ENCODE measurements at regions not wholly inside any gene's neighbourhood (a gene's known extent, or its start where the extent isn't known, plus 50 kb on each side); places are given as distances from the start of the nearest gene placed in this dataset.
"Not testable (repeated sequence)": the region's sequence is repeated elsewhere in the genome, so short reads cannot be mapped to it uniquely, and the experiment has no call there.

DNA sequence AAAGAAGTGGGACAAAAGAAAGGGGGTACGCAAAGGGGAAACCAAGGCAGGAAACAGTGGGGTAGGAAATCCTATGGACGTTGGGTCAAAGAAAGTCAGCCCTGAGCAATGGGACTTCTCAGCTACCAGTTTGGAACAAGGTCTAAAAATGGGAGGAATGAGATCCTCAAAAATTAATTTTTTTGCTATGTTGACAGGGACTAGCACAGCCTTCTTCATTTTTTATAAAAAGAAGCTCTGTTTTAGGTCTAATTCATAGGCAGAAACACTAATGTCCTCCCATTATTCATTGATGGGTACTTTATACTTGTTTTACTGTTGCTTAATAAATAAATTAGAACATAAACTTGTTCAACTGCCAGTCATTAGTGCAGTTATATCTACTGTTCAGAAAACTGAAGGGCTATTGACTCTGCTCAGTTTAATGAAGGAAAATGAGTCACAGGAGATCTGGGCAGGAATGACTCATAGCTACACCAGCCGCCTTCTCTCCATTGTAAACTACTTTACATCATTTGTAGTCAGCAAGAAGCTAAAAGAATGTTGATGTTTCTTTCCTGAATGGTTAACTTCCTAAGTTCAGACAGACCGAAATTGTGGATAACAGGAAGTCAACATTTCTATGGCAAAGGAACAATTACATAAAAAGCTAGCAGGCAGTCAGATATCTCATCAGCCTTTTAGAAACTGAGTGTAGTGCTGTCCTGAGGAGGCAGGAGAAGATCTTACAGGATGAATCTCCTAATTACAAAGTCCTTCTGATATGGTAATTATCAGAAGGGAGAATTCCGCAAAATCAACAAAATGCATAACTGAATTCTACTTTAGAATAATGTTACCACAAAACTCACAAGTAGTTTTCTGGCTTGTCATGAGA, 356.4 kb upstream of the PKN2 start:
- no peak for DNase-seq

DNA sequence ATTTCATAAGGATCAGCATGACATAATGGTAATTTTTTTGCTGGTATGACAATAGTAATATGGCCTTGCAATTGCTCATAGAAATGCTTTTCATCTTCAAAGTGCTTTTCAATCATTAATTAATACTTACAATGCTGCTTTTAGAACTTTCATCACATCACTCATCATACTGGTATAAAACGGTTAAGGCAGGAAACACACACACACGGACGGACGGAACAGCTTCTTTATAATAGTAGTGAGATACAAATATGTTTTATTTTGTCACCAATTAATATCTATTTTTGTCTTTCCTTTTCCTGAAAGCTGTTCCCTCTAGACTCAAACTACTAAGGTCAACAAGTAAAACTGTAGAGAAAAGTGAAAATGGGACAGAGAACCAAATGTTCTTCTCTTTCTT, 353.9 kb upstream of the PKN2 start:
- DNase-seq = no peak

DNA sequence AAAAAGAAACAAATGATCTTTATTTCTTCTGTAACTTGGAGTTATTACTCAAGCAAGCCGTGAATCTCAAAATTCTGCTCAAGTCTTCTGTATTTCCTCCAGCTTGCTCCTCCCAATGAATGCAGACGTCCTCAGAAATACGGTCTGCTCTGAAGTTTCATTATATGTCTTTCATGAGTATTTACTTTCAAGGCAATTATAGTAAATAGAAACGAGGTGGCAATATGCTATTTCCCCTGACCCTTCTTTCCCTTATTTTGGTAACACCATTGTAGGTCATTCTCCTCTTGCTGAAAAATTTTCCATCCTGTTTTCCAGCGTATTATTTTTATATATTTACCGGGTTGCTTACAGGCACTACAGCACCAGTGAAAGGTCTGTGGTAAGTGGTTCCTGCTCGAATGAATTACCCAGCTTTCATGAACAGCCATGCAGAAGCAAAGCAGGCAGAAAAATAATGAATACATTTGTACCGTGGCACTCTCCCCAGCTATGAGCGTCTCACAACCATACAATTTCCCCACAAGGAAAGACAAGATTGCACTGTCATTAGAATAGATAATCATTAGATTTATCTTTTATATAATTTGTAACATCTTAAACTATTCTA, 350.9 kb upstream of the PKN2 start:
- DNase-seq = no peak

DNA sequence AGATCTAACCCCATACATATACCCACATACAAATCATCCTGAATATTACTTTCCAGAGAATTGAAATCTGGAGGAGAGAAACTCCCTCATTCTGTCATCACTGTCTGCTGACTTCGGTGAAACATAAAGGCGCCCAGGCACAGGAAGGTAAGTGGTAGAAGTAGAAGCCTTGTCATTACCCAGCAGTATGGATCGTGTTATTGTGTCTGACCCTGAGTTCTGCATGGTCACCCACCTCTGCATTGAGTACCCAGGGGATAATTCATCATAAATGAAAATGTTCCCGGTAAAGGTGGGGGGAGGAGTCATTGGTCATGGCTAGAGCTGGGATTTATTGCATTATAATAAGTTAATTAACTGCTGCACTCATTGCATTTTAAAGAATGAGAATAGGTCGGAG, 342.6 kb upstream of the PKN2 start:
- DNase-seq = no peak

DNA sequence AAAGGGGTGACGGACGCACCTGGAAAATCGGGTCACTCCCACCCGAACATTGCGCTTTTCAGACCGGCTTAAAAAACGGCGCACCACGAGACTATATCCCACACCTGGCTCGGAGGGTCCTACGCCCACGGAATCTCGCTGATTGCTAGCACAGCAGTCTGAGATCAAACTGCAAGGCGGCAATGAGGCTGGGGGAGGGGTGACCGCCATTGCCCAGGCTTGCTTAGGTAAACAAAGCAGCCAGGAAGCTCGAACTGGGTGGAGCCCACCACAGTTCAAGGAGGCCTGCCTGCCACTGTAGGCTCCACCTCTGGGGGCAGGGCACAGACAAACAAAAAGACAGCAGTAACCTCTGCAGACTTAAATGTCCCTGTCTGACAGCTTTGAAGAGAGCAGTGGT, 342.0 kb upstream of the PKN2 start:
- not testable (repeated sequence) for DNase-seq

DNA sequence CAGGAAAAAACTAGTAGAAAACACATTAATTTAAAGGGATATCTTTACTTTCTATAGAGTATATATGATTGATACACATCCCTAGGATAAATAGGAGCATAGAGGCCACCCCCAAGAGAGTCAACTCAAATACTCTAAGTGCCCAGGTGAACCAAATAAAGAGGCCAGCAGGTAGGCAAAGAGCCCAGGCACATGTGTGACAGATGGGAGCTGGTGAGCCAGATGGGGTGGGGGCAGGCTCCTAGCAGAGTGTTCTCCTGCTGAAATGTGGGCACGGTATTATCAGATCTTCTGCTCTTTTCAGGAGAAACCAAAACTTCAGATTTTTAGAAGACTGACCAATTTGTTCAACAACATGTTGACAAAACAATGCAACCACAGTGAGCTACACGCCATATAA, 333.4 kb upstream of the PKN2 start:
- DNase-seq = no peak

DNA sequence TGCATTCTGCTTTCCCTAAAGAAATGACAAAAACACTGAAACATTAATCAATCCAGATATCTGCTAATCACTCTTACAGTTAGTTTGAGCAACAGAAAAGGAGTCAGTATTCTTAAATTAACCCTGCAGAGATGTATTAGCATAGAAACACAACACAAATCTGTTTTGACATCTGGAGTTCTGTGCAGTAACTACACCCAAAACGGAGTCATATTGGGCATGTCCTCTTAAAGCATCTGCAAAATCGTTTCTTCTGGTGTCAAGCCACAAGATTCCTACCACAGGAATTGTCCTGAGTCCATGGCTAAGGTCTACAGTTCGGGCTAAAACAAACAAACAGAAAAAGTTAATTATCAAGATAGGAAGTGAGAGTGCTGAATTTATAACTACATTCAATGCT, 332.1 kb upstream of the PKN2 start:
- DNase-seq = no peak

DNA sequence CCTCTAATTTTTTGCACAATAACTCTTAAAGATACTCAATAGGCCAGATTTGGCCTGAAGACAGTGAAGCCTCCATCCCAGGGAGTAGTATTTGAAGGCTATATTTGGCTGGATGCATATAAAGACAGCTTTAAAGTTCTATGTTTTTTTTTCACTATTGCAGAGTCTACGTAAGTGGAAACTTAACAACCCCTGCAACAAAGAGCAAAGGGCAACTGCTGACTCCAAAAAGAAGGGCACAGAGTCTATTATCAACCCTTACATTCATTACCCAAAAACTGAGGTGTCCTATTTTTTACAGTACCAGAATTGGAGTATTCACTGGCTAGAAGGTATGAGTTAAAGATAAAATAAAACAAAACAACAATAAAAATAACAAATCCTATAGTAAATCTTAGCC, 329.8 kb upstream of the PKN2 start:
- DNase-seq = no peak

DNA sequence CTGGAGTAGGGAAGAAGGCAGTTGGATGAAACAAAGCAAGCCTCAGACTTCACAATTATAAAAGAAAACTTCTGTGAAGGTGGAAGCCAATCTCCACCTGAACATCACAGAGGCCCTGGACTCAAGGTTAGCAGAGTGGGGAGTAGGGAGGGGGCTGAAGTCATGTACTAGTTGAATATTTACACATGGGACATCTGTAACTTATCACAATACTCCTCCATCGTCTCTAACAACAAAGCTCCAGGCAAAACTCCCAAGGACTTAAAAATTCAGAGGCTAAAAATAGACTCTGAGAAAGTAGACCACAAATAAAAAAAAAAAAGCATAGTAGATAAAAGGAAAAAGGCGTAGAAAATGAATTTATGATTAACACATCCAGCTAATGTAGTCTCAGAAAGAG, 326.3 kb upstream of the PKN2 start:
- no peak for DNase-seq

DNA sequence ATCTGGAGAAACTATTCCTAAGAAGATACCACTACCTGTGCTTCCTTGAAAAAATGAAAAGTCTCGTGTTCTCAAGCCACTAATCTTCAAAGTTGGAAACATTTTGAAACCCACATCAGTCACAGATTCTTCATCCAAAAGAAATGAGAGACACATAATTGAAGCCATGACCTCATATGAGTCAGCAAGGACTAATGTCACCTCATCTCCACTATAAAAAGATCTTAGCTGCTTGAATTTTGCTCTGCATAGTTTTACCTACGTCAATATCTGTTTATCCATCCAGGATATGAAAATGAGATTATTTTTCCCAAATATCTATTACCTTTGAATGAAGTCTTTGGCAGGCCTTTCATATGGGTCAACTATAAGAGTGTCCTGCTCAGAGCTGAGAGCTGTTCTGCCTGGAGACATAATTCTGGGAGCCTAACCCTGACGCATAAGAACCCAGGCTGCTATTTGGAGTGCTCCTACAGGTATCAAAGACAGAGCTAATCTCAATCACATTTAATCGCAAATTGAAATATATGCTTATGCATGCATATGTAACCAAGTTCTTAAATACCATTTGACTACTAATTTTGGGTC, 312.5 kb upstream of the PKN2 start:
- DNase-seq = no peak

DNA sequence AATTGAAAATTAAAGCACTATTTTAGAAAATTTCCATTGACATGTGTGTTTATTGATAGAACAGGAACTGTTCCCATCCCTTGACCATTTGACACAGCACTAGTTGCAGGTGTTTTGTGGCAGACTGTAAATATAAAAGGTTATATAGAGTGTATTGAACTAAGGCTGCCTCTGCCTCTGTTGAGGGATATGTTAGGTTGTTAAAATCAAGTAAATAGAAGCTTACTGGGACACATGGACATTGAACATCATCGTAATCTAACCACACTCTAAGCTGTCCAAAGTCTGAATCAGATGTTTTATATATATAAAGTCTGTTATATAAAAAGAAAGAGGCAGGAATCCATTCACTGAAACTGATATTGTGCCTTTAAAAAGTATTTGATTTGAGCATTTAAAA, 308.1 kb upstream of the PKN2 start:
- no peak for DNase-seq

DNA sequence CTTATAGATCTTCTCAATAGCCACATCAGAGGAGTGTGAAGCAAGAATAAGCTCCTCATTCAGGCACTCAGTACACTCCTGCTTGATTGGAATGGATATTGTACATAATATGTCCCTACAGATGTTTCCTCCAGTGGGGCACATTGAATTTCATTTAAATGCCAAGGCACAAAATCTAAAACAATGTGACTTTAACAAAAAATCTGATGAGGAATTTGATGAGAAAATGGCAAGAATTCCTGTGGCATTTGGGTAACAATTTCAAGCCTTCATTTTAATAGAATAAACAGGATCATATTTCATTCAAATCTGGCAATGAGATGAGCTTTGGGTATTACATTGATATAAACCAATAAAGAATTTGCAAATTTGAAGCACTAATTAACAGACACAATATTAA, 307.7 kb upstream of the PKN2 start:
- DNase-seq = no peak

DNA sequence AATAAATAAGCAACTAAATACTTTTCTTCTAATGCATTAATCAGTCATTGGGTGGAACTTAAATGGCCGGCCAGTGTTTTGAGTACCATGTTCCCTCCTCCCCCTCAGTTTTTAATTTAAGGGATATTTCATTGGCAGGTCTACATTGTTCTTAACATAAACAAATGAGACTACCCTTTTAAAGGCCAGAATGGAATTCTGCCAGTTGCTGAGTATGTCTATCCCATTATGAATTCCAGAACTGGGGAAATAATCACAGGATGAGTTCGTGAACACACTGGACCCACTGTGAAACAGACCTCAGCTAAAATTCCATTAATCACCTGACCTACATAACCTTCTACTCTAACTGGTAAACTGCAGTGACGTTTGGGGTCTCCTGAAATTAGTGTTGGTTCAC, 305.5 kb upstream of the PKN2 start:
- no peak for DNase-seq

DNA sequence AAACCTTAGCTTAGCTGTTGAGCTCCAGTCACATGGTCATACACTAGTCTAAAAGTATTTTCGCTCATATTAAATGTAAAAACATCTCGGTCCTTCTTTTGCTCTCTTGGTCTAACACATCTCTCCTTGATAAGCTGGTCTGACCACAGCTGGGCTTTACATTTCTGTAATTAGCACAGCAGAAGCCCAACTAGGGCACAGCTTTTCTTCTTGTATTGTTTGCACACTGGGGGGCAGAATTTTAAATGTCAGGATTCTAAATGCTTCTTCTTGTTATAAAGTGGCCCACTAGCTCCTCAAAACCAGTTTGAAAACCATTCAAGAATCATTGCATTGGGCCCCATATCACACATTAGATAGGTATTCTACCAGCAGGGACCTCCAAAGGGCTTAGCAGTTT, 289.1 kb upstream of the PKN2 start:
- DNase-seq = no peak

DNA sequence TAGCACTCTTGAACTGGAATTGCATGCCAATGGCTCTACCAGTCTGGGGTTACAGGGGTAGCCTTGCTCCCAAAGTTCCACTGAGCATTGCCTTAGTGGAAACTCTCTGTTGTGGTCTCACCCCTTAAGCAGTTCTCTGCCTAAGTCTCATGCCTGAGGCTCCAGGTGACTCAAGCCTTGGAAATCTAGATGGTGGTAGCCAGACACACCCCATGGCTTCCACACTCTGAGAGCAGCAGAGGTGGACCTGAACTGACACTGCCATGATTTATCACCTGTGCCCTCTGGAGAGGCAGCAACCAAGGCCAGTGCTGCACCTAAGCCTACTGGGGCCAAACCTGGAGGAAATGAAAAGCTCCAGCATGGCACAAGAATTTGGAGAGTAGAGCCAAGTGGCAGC, 285.7 kb upstream of the PKN2 start:
- DNase-seq = no peak

DNA sequence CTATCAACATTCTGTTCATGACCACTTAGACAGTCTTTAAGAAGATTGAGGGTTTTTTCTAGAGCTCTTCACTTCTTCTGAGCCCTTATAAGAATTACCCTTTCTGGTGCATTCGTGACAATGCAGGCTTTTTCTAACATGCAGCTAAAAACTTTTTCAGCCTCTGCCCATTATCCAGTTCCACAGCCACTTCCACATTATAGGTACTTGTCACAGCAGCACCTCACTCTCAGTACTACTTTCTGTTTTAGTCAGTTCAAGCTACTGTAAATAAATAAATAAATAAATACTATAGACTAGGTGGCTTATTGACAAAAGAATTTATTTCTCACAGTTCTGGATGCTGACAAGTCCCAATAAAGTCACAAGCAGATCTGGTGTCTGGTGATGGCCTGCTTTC, 284.4 kb upstream of the PKN2 start:
- no peak for DNase-seq

DNA sequence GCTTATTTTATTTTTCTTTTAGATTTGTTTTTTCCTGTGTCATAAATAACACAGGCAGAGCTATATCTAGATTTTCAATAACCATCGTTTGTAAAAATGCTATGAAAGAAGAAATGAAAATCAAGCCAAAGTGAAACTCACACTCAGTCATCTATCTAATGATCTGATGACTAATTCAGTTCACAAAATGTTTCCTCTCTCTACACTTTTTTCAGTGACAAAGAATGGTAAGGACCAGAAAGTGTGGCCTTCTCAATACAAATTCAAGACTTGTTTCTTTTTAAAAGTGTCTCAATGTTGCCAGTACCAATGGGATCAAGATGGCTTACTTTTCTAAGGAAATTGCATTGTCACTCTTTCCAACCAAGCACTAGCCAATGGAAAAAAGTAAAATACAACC, 282.8 kb upstream of the PKN2 start:
- DNase-seq = no peak

DNA sequence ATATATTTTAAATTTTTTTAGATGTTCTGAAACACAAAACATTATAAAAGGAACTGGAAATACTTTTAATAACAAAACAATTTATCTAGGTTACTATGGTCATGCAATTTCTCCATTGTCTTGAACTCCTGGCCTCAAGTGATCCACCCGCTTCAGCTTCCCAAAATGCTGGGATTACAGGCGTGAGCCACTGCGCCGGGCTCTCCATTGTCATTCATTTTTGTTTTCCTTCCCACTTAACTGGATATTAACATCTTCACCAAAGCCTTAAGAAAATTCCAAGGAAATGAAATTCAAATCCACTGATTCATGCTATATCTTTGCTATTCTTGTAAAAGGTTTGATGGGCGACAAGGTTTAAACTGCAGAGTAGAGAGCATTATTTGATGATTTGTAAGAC, 279.5 kb upstream of the PKN2 start:
- DNase-seq = no peak

DNA sequence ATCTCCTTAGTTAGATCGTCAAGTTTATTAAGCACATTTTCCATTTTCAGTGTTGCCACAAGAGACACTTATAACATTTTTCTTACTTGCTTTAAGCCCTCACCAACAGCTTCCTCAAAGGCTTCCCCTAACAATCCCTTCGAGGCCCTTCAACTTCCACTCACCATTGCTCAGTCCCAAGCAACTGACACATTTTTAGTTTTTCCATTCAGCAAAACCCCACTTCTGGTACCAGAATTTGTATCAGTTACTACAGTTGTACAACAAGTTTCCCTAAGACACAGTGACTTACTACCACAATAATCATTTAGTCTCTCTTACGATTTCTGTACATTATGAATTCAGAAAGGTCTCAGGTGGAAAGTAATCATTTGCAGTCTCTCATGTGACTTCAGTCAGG, 276.8 kb upstream of the PKN2 start:
- DNase-seq = no peak

DNA sequence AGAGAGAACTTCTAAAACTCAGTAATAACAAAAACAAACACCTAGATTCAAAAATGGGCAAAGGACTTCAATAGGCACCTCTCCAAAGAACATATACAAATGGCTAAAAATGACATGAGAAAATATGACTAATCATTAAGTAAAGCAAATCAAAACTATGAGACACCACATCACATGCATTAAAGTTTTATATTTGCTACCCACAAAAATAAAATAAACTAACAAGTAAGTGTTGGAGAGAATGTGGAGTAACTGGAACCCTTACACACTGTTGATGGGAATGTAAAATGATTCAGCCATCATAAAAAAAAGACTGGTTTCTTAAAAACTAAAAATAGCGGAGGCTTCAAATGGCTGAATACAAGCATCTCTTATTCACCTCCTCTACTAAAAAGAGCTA, 262.1 kb upstream of the PKN2 start:
- DNase-seq = no peak

DNA sequence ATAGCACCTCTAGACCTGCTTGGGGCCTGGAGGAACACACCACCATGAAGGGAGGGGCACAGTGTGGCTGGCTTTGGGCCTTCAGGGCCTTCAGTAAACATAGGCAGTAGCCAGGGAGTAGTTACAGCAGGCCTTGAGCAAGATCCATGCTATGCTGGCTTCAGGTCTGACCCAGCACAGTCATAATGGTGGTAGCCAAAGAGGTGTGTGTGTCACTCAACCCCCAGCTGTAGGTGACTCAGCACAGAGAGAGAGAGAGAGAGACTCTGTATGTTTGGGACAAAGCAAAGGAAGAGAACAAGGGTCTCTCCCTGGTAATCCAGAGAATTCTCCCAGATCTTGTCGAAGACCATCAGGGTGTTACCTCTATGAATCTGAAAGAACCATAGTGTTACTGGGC, 250.5 kb upstream of the PKN2 start:
- DNase-seq = no peak

DNA sequence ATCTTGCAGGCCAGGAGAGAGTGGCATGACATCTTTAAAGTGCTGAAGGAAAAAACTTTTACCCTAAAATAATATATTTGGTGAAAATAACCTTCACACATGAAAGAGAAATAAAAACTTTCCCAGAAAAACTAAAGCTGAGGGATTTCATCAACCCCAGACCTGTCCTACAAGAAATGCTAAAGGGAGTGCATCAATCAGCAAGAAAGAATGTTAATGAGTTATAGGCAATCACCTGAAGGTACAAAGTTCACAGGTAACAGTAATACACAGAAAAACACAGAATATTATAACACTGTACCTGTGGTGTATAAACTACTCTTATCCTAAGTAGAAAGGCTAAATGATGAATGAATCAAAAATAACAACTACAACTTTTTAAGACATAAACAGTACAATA, 249.2 kb upstream of the PKN2 start:
- DNase-seq = no peak

DNA sequence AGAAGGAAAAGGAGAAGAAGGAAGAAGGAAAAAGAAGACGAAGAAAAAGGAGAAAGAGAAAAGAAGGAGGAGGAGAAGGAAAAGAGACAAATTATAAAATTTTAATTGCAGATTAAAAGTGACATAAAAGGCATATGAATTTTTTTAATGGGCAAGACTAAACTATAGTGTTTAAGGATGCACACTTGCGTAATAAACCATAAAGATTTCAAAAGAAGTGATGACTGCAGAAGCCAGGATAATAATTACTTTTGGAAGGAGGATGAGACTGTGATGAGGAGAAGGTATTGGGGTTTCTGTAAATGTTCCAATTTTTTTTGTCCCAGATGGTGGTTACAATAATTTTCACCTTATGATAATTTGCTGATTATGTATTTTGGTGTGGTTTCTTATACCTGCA, 243.1 kb upstream of the PKN2 start:
- DNase-seq = no peak

DNA sequence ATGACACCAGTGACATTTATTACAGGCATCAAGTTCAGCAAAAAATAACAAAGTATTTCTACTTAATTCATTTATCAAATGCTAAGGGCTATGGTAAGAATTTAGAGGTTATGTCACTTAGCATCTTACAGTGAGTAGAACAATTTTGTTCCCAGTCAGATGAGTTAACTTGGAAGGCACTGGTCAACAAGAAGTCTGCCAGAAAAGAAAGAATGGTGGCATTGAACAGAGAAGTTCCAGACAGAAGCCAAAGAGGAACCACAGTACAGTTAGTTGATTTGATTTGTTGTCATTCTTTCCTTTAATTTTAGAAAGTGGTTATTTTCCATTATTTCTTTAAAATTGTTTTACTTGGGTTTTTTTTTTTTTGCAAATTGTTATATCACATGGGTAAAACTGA, 232.2 kb upstream of the PKN2 start:
- DNase-seq = no peak

DNA sequence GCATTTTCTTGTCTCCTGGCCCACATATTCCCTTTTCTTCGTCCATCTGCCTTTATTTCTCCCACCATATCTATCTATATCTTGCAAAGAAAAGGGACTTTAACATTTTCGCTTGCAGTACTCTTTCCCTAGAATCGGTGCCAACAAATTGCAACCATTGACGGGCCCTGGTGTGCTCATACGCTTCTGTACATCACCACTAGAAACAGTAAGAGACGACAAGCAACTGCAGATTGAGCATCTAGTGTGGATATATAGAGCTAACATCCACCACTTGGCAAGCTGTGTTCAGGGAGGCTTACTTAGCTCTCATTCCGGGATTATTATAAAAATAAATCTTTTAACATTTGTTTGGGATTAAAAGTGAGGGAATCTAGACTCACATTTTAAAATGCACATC, 230.8 kb upstream of the PKN2 start:
- no peak for DNase-seq
